ENCODE measurements at regions not wholly inside any gene's neighbourhood (a gene's known extent, or its start where the extent isn't known, plus 50 kb on each side); places are given as distances from the start of the nearest gene placed in this dataset.

- TF ChIP-seq CTCF (IDR thresholded peaks at IDR 0.05) (no peak), POLR2AphosphoS5 (IDR thresholded peaks at IDR 0.05) (no peak)
Measured at GRCh38 chr11:15613789-15614188, 499.1 kb downstream of the INSC start.
